ENCODE measurements at regions not wholly inside any gene's neighbourhood (a gene's known extent, or its start where the extent isn't known, plus 50 kb on each side); places are given as distances from the start of the nearest gene placed in this dataset.

- TF ChIP-seq CTCF (IDR thresholded peaks at IDR 0.05) (no peak), POLR2A (IDR thresholded peaks at IDR 0.05) (no peak), POLR2AphosphoS5 (IDR thresholded peaks at IDR 0.05) (peak; percentile 61)
Measured at GRCh38 chr3:194206320-194206719, 70.4 kb downstream of the HES1 start.
